HFFc6 (cell line): ENCODE measurements at regions not wholly inside any gene's neighbourhood (a gene's known extent, or its start where the extent isn't known, plus 50 kb on each side); places are given as distances from the start of the nearest gene placed in this dataset.

ENCODE experiments used
- DNase-seq: peaks from one replicate; pipeline ENCODE4 v3.0.0-alpha.2; 2018
- H3K27ac Mint-ChIP-seq: 2 replicates; pipeline ENCODE4 v1.8.0; 2020; ENCODE audit warnings: mild to moderate bottlenecking, mixed read lengths
- H3K27me3 Mint-ChIP-seq: 2 replicates; pipeline ENCODE4 v1.8.0; 2021; ENCODE audit warnings: mild to moderate bottlenecking, moderate library complexity, mixed read lengths; ENCODE audit not compliant: insufficient read depth
- H3K36me3 Mint-ChIP-seq: 2 replicates; pipeline ENCODE4 v1.8.0; 2021; ENCODE audit warnings: low read depth, mixed read lengths
- H3K4me1 Mint-ChIP-seq: 2 replicates; pipeline ENCODE4 v1.8.0; 2020; ENCODE audit warnings: low read depth, mixed read lengths
- H3K4me3 Mint-ChIP-seq: 2 replicates; pipeline ENCODE4 v1.8.0; 2020; ENCODE audit warnings: mild to moderate bottlenecking, moderate library complexity, mixed read lengths
- H3K9me3 Mint-ChIP-seq: 2 replicates; pipeline ENCODE4 v1.8.0; 2020; ENCODE audit warnings: mild to moderate bottlenecking, mixed read lengths
- TF ChIP-seq, protein P1 (sequence below): fragments of 200-600 bp; sonication (generic); IDR thresholded peaks from 2 replicates; pipeline ENCODE4 v1.5.0; 2021; ENCODE audit warnings: antibody characterized with exemption, mild to moderate bottlenecking

DNA sequence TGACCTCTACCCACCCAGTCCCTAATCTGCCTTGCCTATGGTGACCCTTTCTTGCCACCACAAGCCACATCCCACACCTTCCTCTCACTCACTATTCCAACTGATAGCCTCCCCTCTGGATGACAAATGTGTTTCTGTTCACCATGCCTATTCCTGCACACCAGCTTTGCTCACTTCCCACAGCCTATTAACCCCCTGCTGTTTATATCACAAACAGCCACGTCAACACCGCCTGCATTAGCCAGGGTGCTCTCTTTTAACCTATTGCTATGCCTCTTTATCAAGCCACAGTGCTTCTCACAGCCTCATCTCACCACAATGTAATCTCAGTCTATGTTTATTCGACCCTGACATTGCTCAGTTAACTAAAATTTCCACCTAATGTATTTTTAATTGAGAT, 271.8 kb downstream of the SUCLG1 start:
- H3K36me3 Mint-ChIP-seq = no peaks in the 10 kb centered on the region
- DNase-seq = no peak
- H3K27ac Mint-ChIP-seq = no peak overlapping the region
- H3K4me3 Mint-ChIP-seq = no peak overlapping the region
- H3K4me1 Mint-ChIP-seq = no peaks in the 10 kb centered on the region
- H3K27me3 Mint-ChIP-seq = no peaks in the 10 kb centered on the region; the same call in 1 of the 2 replicates
- H3K9me3 Mint-ChIP-seq = peaks cover 9% of the 10 kb centered on the region
- TF ChIP-seq, protein P1, sequence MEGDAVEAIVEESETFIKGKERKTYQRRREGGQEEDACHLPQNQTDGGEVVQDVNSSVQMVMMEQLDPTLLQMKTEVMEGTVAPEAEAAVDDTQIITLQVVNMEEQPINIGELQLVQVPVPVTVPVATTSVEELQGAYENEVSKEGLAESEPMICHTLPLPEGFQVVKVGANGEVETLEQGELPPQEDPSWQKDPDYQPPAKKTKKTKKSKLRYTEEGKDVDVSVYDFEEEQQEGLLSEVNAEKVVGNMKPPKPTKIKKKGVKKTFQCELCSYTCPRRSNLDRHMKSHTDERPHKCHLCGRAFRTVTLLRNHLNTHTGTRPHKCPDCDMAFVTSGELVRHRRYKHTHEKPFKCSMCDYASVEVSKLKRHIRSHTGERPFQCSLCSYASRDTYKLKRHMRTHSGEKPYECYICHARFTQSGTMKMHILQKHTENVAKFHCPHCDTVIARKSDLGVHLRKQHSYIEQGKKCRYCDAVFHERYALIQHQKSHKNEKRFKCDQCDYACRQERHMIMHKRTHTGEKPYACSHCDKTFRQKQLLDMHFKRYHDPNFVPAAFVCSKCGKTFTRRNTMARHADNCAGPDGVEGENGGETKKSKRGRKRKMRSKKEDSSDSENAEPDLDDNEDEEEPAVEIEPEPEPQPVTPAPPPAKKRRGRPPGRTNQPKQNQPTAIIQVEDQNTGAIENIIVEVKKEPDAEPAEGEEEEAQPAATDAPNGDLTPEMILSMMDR = no peak

DNA sequence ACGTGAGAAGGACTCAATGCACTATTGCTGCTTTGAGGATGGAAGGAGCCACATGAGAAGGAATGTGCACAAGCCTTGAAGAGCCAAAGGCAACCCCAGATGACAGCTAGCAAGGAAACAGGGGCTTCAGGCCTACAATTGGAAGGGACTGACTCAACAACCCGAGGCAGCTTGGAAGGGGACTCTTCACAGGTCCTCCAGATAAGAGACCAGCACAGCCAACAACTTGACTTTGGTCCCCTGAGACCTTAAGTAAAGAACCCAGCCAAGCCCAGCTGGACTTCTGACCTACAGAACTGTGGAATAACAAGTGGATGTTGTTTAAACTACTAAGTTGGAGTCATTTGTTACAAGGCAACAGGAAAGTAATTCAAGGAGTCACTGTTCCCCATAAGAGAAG, 277.2 kb downstream of the SUCLG1 start:
- peaks cover 13% of the 10 kb centered on the region for H3K9me3 Mint-ChIP-seq
- TF ChIP-seq, protein P1 = no peak
- no peaks in the 10 kb centered on the region for H3K27me3 Mint-ChIP-seq
- H3K4me3 Mint-ChIP-seq = no peak overlapping the region
- H3K27ac Mint-ChIP-seq = no peak overlapping the region
- DNase-seq = no peak
- H3K4me1 Mint-ChIP-seq = no peaks in the 10 kb centered on the region
- no peaks in the 10 kb centered on the region for H3K36me3 Mint-ChIP-seq

GRCh38 chr2:84177733-84178132, 281.3 kb downstream of the SUCLG1 start:
- no peak overlapping the region for H3K4me3 Mint-ChIP-seq
- H3K27me3 Mint-ChIP-seq = no peaks in the 10 kb centered on the region
- TF ChIP-seq, protein P1 = no peak
- H3K36me3 Mint-ChIP-seq = no peaks in the 10 kb centered on the region
- peaks cover 30% of the 10 kb centered on the region for H3K9me3 Mint-ChIP-seq
- no peaks in the 10 kb centered on the region for H3K4me1 Mint-ChIP-seq
- no peak for DNase-seq
- no peak overlapping the region for H3K27ac Mint-ChIP-seq

GRCh38 chr2:84175970-84176369, 283.1 kb downstream of the SUCLG1 start:
- H3K27me3 Mint-ChIP-seq = no peaks in the 10 kb centered on the region; the same call in 1 of the 2 replicates
- H3K4me1 Mint-ChIP-seq = no peaks in the 10 kb centered on the region
- DNase-seq = no peak
- no peak overlapping the region for H3K27ac Mint-ChIP-seq
- peaks cover 26% of the 10 kb centered on the region for H3K9me3 Mint-ChIP-seq
- TF ChIP-seq, protein P1 = no peak
- no peaks in the 10 kb centered on the region for H3K36me3 Mint-ChIP-seq
- no peak overlapping the region for H3K4me3 Mint-ChIP-seq

DNA sequence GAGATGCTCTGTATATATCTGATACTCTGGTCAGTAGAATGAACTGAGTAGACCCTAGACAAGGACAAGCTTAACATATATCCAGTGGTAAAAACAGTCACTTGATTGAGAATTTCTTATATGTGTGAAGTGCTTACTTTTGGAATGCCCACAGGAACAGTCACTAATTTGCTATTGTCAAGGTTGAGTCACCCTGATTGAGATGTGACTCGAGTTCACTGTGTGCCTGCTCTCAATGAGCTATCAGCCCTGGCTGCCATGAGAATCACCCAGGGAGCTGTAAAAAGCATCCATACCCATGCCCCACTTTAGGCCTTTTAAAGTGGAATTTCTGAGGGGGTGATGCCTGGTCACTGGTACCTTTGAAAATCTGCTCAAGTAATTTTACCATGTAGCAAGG, 283.7 kb downstream of the SUCLG1 start:
- H3K36me3 Mint-ChIP-seq = no peaks in the 10 kb centered on the region
- TF ChIP-seq, protein P1 = no peak
- no peaks in the 10 kb centered on the region; the same call in 1 of the 2 replicates for H3K27me3 Mint-ChIP-seq
- H3K4me1 Mint-ChIP-seq = no peaks in the 10 kb centered on the region
- DNase-seq = no peak
- no peak overlapping the region for H3K27ac Mint-ChIP-seq
- no peak overlapping the region for H3K4me3 Mint-ChIP-seq
- H3K9me3 Mint-ChIP-seq = peaks cover 21% of the 10 kb centered on the region

DNA sequence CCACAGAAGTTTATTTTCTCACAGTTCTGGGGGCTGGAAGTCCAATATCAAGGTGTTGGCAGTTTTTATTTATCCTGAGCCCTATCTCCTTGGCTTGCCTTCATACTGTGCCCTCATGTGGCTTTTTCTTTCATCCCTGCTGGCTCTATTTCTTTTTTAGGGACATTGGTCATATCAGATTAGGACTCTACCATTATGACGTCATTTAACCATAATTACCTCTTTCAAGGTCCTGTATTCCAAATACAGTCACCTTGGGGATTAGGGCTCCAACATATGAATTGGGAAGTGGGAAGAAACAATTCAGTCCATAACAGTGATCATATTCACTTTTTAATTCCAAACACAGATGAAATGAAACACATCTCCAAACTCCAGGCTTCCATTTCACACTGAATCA, 286.0 kb downstream of the SUCLG1 start:
- Mint-ChIP-seq H3K27me3 (peaks cover 2% of the 10 kb centered on the region; the same call in 1 of the 2 replicates), H3K9me3 (peaks cover 39% of the 10 kb centered on the region), H3K27ac (no peak overlapping the region), H3K4me1 (no peaks in the 10 kb centered on the region), H3K36me3 (no peaks in the 10 kb centered on the region), H3K4me3 (no peak overlapping the region)
- TF ChIP-seq, protein P1 = no peak
- DNase-seq = no peak
